ENCODE measurements at regions not wholly inside any gene's neighbourhood (a gene's known extent, or its start where the extent isn't known, plus 50 kb on each side); places are given as distances from the start of the nearest gene placed in this dataset.

DNA sequence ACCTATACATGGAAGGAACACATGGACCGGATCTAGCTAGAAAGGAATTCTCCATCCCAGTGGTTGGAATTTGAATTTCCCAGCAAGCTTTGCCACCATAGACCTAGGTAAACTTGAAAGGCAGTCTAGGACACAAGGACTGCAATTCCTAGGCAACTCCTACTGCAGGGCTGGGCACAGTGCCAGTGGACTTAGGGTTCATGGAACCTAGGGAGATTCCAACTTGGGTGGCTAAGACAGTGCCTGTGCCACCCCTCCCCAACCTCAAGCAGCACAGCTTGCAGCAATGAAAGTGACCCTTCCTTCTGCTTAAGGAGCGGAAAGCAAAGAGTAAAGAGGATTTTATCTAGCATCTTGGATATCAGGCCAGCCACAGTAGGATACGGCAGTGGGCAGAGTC, 663.3 kb downstream of the ELAVL2 start:
- no peak for DNase-seq

DNA sequence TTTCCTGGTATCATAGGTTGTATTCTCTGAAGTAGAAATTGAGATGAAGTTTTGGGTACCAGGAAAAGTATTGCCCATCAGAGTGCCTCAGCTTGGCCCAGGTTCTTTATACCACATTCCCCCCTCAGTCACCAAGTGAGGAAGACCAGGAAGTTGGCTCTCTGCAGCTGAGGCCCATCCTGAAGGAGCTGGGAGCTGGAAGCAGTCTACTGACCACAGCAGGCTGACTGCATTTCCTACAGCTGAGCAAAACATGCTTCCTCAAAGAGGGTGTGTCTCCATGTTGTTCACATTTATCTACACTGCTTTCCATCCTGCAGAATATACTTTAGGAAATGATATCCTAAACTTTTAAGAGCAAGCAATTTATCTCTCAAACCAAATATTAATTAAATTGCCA, 654.6 kb downstream of the ELAVL2 start:
- DNase-seq, result no peak

DNA sequence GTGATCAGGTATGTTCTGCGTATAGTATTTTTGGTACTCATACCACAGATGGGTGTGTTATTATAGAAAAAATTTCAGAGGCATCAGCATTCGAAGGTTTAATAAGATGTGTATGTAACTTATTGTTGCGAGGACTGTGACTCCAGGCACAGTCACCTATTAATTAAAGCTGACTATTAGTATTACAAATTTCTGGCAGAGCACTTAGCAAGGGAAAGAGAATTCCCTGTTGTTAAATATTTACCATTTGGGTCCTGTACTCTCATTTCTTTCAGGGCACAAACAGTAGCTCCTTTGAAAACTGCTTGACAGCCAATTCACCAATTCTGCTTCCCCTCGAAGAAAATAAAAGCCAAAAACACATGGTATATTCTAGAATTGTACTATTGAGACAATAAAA, 653.8 kb downstream of the ELAVL2 start:
- no peak for DNase-seq

DNA sequence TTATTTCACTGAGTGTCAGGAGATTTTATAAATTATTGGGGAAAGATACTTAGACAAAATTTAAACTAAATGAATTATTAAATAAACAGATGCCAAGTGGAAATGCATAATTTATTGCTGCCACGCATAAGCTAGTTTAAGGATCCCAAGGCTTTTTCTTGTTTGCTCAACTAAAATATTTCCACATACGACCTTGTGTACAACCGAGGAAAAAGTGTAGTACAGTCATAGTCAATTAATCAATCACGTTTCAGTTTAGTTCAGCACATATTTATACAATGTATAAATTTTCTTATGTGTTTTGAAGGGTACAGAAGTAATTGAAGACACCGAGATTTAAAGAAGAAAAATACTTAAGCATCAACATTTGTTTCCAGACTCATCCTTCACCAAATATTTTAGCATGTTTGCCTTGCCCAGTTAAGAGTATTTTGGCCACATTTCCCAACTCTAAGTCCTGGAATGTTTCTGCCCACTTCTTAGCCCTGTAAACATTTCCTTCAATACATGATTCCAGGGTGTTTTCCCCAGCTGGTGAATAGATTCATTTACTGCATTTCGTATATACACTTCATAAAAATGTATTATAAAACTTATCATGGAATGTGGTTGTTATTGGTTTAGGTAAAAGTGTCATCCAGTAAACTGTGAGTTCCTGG, 652.9 kb downstream of the ELAVL2 start:
- no peak for DNase-seq

DNA sequence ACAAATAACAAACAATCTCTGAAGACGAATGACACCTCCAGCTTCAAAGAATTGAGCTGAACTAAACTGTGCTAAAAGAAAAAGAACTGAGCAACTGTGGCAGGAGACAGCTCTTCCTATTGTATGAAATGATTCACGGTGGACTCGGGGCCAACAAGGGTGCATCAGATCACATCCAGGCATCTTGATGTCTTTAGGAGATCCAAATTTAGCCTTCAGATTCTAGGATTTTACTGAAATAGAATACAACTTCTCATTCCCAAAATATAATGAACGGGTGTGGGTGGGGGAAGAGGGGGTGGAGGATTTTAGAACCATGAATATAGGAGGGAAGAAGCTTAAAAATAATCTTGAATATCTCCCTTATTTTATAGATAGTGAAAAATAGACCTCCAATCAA, 631.8 kb downstream of the ELAVL2 start:
- no peak for DNase-seq

DNA sequence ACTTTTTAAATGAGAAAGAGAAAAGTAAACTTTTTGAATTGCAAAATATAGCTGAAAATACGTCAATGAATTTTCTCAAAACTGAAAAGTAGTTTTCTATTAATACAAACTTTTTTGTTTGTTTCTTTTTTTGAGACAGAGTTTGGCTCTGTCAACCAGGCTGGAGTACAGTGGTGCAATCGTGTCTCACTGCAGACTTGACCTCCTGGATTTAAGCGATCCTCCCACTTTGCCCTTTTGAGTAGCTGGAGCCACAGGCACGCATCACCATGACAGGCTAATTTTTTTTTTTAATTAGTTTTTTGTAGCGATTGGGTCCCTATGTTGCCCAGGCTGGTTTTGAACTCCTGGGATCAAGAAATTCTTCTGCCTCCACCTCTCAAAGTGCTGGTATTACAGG, 610.4 kb downstream of the ELAVL2 start:
- no peak for DNase-seq

DNA sequence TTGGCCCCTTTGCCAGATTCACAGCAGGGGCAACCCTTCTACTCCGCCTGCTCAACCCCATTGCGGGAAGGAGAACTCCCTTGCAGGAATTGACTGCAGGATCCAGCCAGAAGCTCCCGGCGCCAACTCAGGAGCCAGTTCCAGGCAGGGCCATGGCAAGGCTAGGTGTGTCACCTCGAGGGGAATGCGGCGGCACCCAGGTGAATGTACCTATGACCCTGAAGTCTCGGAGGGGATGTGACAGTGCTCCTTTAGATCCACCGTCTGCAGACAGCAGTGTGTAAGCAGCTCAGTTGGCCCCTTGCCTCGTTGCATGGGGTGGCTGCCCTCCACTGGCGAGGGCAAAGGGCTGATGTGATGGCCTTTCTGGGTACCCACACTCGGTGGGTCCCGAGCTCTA, 606.6 kb downstream of the ELAVL2 start:
- DNase-seq, result no peak

DNA sequence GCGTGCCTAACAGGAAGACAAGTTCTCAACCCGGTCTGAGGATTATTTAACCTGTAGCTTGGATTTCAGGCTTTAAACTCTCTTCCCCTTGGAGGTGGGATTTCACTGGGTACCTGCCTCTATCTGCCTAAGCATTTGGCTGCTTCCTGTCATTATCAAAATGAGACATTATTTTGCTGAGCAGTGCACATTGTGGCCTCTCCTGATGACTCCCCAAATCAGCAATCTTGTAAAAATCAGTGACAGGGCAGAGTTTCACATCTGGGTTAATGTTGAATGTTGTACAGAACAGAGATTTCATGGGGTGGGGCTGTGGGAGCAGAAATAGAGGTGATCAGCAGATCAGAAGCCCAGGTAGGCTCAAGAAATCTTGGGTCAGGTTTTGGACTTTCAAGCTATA, 605.9 kb downstream of the ELAVL2 start:
- no peak for DNase-seq

DNA sequence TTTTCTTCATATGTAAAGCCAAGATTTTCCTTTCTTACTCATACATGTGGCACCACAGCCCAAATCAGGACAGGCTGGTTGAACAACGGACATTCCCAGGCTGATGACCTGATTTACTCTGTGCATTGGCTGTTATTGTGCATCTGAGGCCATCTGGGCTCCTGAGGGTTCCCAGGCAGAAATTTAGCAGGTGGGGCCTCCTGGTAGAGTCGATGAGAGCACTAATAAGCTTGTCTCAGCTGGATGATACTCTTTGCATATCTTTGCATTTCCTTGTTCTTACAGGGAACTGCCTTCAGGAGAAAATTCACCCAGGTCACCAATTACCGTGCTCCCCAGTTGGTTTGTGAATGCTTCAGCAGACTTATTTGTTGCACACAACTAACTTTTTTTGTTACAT, 605.1 kb downstream of the ELAVL2 start:
- no peak for DNase-seq

DNA sequence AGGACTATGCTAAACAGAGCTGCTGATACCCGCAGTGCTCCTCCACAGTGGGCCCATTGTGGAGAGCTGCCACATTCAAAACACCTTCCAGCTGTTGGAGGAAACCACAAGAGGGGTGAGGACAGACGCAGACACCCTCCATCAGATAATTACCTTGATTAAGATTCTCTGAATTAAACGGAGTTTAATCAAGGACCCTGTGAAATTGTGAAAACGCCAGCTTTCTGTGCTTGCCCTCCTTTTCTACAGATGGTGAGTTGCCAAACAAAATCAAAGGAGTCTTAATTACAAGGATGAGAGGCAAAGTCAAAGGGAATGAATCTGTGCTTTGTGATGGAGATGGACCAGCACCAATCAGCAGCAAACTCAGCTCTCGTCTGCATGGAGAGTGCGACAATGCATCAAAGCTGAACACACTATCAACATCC, 596.1 kb downstream of the ELAVL2 start:
- no peak for DNase-seq

DNA sequence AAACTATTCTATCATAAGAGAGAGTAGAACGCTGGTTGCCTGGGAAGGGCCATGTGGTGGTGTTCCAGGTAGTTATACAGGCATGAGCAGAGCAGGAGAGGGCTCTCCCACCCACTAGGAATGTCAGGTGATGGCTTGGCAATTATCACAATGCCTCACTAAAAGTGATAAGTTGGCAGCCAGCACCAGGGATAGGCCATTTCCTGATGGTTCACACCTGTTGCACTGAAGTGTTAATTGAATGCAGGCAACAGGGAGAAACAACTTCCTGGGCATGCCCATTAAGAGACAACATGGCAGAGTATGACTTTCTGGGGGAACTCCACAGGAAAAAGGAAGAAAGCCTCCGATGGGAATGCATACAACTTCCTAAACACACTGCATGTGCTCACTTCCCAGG, 593.2 kb downstream of the ELAVL2 start:
- DNase-seq, result no peak

DNA sequence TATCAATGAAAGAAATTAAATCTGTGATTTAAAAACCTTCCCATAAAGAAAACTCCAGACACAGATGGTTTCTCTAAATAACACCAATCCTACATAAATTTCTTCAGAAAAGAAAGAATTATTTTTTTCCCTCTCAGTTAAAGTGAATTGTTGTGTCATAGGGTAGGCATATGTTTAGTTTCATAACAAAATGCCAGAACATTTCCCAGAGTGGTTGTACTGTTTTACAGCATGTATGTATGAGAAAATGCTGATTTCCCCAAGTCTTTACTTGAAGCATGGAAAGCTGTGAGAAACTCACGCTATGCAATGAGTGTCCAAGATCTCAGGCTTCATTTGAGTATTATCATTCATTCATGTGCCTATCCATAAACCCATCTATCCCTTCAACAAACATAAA, 582.5 kb downstream of the ELAVL2 start:
- DNase-seq, result no peak

DNA sequence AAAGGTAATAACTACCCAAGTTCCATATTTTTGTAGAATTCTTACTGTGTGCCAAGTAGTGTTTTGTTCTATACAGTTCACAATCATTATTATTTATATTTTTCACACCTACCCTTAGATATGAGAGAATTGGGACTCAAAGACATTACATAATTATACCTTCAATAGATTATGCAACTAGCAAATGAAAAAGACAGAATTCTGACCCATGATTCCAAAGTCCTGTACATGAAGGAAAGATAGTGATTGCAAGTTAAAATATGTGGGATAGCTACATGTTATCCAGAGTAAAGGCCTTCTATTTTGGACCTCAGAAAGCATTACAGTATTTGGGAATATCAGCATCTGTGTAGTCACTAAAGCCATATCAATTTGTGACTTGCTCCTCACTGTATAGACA, 581.0 kb downstream of the ELAVL2 start:
- no peak for DNase-seq

DNA sequence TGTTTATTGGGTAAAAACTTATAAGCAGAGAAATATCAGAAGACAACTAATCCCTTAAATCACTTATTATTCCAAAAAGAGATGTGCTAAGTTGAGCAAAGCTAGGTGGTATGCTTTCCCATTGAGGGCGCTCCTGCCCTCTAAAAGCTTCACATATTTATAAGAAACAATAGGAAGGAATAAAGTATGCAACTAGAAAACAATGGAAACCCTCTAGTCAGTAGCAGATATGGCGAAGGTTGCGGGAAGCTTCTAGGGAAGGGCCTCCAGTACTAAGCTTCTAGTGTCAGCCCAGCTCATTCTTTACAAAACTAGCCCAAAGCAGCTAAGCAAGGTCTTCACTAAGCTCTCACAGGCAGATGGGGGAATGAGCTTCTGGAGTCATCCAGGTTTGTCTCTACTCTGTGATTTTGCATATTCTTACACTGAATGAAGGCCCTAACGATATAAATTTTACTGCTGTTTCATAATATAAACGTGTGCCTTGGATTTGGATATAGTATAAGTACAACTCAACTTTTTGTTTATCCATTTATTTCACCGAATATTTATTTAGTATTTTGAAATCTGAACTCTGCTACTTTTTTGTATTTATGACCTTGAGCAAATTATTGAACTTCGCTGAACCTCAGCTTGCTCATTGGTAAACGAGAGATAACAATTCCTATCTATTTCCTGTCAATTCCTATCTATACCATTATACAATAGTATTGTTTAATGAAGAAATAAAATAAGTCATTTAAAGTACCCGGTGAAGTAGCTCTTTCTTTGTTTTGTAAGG, 571.4 kb downstream of the ELAVL2 start:
- no peak for DNase-seq

DNA sequence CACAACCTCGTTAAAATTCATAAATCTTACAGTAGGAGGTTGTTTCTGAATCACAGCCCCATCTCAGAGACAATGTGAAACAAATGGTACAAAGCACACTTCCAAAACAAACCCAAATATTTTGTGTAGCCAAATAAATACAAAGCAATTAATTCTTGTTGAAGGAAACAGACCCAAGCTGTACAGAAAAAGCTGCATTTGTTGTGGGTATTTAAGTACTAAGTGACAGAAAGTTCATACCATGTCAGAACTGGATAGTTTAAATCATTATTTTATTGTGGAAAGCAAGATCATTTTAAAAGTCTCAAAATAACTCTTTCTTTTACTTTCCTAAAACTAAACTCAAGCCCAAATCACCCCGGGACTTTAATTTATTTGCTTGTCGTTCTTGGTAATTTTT, 570.7 kb downstream of the ELAVL2 start:
- DNase-seq, result no peak

DNA sequence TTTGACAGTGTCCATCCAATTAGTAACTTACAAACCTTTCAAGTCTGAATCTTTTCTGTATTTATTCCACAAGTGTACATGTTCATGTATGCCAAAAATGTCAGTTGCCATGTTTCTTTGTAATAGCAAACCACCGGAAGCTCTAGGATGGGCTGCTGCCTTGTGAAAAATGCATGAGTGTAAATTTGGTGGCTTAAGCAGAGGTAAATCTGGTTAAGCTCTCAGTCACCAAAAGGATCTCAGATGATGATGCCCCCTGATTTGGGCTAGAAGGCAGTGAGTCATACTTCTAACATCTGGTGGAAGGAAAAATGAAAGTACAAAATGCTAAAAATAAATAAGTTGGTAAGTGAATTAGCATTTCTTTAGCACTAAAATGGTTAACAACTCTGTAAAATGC, 567.5 kb downstream of the ELAVL2 start:
- no peak for DNase-seq

DNA sequence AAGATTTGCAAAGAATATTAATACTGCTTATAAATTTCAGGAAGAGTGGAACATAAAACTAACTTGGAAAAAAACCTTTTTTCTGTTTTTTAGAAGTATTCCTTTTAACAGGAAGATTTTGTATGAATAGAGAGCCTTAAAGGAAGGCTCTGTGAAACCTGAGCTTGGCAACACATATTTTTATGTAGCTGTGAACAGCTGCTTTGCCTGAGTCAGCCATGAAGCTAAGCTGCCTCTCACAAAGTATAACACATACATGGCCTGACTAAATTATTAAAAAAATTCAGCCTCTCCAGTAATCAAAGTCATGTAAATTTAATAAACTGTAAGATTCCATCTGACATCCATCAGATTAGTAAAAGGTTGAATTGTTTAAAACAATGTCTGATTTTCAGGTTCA, 547.5 kb downstream of the ELAVL2 start:
- peak; percentile 17 to 30 (median 27) for DNase-seq

DNA sequence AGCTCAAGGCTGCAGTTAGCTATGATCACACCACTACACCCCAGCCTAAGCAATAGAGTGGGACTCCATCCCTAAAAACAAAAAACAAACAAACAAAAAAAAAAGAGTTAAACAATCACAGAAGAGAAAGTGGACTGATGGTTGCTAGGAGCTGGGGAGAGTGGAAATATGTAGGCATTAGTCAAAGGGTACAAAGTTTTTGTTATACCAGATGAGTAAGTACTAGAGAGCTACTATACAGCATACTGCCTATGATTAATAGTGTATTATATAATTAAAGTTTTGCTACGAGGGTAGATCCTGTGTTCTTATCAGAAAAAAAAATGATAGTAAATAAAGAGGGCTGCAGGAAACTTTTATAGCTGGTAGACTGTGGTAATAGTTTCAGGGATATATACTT, 538.6 kb downstream of the ELAVL2 start:
- DNase-seq, result no peak

DNA sequence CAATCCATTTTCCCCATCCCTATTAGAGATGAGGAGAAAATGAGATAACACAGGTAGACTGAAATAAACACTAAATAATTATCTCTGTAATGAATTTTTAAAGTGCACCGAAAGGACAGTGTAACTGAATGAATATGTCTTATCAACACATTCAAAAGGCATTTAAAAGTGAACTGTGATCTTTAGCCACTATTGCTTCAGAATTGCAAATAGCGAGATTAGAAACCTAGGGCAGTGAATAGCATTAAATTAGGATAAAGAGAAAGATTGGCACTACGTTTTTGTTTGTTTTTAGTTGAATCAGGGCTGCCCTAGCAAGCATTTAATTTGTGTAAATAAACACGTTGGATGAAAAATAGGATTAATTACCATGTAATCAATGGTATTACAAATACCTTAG, 537.5 kb downstream of the ELAVL2 start:
- DNase-seq, result no peak

DNA sequence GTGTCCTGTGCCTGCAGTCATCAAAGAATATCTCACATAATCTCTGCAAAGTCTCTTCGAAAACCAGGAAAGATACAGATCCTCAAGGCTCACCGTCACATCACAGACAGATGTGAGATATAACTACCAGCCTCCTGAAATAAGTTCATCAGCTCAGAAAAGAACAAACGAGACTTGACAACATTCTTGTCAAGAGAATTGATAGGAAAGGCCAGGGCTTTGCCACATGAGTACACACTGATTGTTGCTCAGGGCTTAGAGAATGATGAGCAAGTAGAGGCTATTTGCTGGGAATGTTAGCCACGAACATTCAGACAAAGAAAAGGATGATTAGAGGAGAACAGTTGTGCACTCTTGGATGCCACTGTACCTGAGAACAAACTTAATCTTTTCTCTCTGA, 535.1 kb downstream of the ELAVL2 start:
- no peak for DNase-seq

DNA sequence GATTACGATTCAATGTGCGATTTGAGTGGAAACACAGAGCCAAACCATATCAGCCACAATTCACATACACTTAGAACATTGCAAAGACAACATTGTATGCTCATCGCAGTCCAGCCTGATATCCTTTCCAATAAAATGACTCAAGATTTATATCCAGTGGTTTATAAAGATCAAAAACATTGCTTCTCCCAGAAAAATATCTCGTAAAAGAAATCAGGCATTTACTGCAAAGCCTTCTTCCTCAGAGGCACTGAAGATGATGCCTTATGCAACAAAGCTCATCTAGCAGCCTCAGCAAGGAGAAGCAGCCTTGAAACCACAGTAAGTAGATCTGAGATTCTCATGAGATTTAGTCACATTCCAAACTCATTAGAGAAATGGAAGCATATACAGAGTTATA, 523.8 kb downstream of the ELAVL2 start:
- DNase-seq, result no peak

DNA sequence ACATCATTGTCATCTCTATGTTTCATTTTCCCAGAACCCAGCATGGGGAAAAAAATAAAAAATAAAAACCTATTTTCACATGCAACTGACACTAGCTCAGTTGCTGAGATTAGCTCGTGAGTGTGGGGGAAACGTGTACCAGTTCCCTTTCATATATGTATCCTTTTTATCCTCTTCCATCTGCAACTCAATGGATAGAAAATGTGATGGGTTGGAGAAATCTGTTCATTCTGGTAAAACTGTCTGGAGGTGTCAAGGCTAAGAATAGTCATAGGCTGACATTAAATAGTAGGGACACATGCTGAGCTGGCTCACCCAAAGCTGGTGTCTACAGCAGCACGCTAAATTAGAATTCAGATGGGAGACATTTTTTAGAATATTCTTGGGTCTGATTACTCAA, 519.3 kb downstream of the ELAVL2 start:
- DNase-seq, result no peak

DNA sequence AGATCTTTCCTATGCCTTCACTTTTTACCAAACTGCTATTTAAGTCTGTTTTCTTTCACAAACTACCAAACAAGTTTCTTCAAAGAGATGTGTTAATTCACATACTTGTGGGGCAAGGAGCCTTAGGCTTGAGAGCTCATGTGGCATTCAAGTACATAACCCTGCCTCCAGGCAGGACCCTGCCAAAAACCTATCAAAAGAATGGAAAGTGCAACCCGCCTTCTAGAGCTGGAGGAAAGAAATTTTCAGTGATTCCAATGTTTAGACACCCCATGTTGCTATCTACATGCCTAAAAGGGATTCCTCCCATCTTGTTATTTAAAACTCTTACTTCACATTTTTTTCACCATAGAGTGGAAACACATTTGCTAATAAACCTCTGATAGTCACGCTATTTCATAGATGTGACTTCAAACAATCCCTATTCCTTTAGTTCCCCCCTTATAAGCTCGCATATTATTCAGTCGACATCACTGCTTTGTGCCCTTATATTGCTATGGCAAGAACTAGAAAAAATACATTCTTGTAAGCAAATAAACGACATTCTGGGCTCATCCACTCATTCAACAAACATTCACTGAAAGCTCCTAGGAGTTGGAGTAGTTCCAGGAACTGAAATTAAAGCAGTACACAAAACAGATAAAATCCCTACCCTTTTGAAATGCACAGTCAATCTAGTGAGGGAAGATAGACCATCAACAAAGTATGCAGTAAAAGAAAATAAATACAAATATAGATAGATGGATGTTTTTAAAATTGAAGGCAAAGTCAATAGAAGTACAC, 518.1 kb downstream of the ELAVL2 start:
- DNase-seq, result no peak
